IMR-90 (cell line): ENCODE measurements at regions not wholly inside any gene's neighbourhood (a gene's known extent, or its start where the extent isn't known, plus 50 kb on each side); places are given as distances from the start of the nearest gene placed in this dataset.

Experiments
- BHLHE40 ChIP-seq: fragments of 150-350 bp; IDR thresholded peaks from 2 replicates; pipeline ENCODE4 v1.6.1; 2016; ENCODE audit warnings: mild to moderate bottlenecking, low read depth, low read length
- CEBPB ChIP-seq: IDR thresholded peaks from 2 replicates; pipeline ENCODE4 v1.6.1; 2012; ENCODE audit warnings: low read depth, low read length, improper control_type of control experiment
- CHD1 ChIP-seq: IDR thresholded peaks from 2 replicates; pipeline ENCODE4 v1.6.1; 2012; ENCODE audit warnings: low read depth, low read length, improper control_type of control experiment
- CTCF ChIP-seq: conservative IDR thresholded peaks from 2 replicates; pipeline ENCODE4 v1.5.1; 2012; ENCODE audit warnings: mild to moderate bottlenecking, low read depth, low read length, improper control_type of control experiment
- FOS ChIP-seq: fragments of 150-350 bp; IDR thresholded peaks from 2 replicates; pipeline ENCODE4 v1.6.1; 2016; ENCODE audit warnings: low read depth, low read length
- MAFK ChIP-seq: IDR thresholded peaks from 2 replicates; pipeline ENCODE4 v1.6.1; 2012; ENCODE audit warnings: low read depth, low read length, improper control_type of control experiment
- MAZ ChIP-seq: IDR thresholded peaks from 2 replicates; pipeline ENCODE4 v1.6.1; 2012; ENCODE audit warnings: low read depth, mild to moderate bottlenecking, low read length, improper control_type of control experiment, moderate library complexity, borderline replicate concordance
- POLR2A ChIP-seq: IDR thresholded peaks from 2 replicates; pipeline ENCODE4 v1.6.1; 2012; ENCODE audit warnings: mild to moderate bottlenecking, low read depth, low read length
- RAD21 ChIP-seq: IDR thresholded peaks from 2 replicates; pipeline ENCODE4 v1.6.1; 2012; ENCODE audit warnings: low read length, improper control_type of control experiment
- RCOR1 ChIP-seq: IDR thresholded peaks from 2 replicates; pipeline ENCODE4 v1.6.1; 2012; ENCODE audit warnings: mild to moderate bottlenecking, low read length, improper control_type of control experiment; ENCODE audit not compliant: insufficient replicate concordance
- RFX5 ChIP-seq: IDR thresholded peaks from 2 replicates; pipeline ENCODE4 v1.8.0; 2012; ENCODE audit warnings: low read depth, mild to moderate bottlenecking, low read length, moderate library complexity
- SMC3 ChIP-seq: fragments of 150-350 bp; IDR thresholded peaks from 2 replicates; pipeline ENCODE4 v1.6.1; 2016; ENCODE audit warnings: low read depth, mild to moderate bottlenecking, antibody characterized with exemption, low read length, moderate library complexity
- USF2 ChIP-seq: fragments of 150-350 bp; IDR thresholded peaks from 2 replicates; pipeline ENCODE4 v1.6.1; 2017; ENCODE audit warnings: mild to moderate bottlenecking, antibody characterized with exemption, low read length, low read depth

- no peak for TF ChIP-seq MAZ
- no peak for TF ChIP-seq CTCF
- TF ChIP-seq POLR2A = no peak
- TF ChIP-seq USF2 = no peak
- no peak for TF ChIP-seq RAD21
- TF ChIP-seq BHLHE40 = no peak
- TF ChIP-seq CEBPB = no peak
- TF ChIP-seq RCOR1 = no peak
- TF ChIP-seq RFX5 = no peak
- peak; percentile 90 for TF ChIP-seq MAFK
- TF ChIP-seq SMC3 = no peak
- TF ChIP-seq CHD1 = no peak
- no peak for TF ChIP-seq FOS
These were observed 576.1 kb downstream of the CDH11 start for GRCh38 chr16:64545768-64546167.
